Liver (tissue), 3 donors: ENCODE measurements at regions not wholly inside any gene's neighbourhood (a gene's known extent, or its start where the extent isn't known, plus 50 kb on each side); places are given as distances from the start of the nearest gene placed in this dataset.

Experiments used
- SP1 ChIP-seq: IDR thresholded peaks from 2 replicates; pipeline ENCODE4 v1.6.1; 2018; ENCODE audit warnings: antibody characterized with exemption, mild to moderate bottlenecking
- TAF1 ChIP-seq: conservative IDR thresholded peaks from 2 replicates; pipeline ENCODE4 v1.6.1; 2016; ENCODE audit warnings: antibody characterized with exemption, mild to moderate bottlenecking
- TF ChIP-seq, protein P1 (sequence below): fragments of 150-350 bp; IDR thresholded peaks from 2 replicates; pipeline ENCODE4 v1.5.1; 2017; ENCODE audit warnings: improper control_type of control experiment, low read depth, low read length; ENCODE audit not compliant: missing input control
- TF ChIP-seq, protein P2 (sequence below): IDR thresholded peaks from 2 replicates; pipeline ENCODE4 v1.6.1; 2016; ENCODE audit warnings: antibody characterized with exemption
- donor health status: healthy.
- donor health status: healthy.

DNA sequence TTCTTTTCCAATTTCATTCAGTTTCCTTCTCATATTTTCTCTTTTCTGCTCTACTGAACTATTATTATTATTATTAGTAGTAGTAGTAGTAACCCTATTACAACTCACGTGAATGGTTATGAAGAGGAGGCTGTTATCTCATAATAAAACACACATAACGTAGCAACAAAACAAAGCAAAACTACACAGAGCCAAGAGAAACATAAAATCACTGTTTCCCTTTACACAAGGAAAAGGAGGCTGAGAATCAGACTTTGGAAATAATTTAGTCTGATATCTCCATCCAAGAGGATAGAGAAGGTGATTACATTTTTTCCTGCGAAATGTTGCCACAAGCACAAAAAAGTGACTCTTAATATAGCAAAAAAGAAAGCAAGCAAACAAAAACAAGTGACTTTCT, 975.8 kb upstream of the FLRT2 start:
- TF ChIP-seq, protein P1, sequence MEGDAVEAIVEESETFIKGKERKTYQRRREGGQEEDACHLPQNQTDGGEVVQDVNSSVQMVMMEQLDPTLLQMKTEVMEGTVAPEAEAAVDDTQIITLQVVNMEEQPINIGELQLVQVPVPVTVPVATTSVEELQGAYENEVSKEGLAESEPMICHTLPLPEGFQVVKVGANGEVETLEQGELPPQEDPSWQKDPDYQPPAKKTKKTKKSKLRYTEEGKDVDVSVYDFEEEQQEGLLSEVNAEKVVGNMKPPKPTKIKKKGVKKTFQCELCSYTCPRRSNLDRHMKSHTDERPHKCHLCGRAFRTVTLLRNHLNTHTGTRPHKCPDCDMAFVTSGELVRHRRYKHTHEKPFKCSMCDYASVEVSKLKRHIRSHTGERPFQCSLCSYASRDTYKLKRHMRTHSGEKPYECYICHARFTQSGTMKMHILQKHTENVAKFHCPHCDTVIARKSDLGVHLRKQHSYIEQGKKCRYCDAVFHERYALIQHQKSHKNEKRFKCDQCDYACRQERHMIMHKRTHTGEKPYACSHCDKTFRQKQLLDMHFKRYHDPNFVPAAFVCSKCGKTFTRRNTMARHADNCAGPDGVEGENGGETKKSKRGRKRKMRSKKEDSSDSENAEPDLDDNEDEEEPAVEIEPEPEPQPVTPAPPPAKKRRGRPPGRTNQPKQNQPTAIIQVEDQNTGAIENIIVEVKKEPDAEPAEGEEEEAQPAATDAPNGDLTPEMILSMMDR: no peak
- TF ChIP-seq TAF1 (no peak), SP1 (no peak)
- TF ChIP-seq, protein P2, sequence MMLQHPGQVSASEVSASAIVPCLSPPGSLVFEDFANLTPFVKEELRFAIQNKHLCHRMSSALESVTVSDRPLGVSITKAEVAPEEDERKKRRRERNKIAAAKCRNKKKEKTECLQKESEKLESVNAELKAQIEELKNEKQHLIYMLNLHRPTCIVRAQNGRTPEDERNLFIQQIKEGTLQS: no peak
